HT-29 (cell line): ENCODE measurements at regions not wholly inside any gene's neighbourhood (a gene's known extent, or its start where the extent isn't known, plus 50 kb on each side); places are given as distances from the start of the nearest gene placed in this dataset.

Source experiments
- DNase-seq: peaks from one replicate; pipeline ENCODE4 v3.0.0-alpha.2; 2015; ENCODE audit warnings: low spot score

DNA sequence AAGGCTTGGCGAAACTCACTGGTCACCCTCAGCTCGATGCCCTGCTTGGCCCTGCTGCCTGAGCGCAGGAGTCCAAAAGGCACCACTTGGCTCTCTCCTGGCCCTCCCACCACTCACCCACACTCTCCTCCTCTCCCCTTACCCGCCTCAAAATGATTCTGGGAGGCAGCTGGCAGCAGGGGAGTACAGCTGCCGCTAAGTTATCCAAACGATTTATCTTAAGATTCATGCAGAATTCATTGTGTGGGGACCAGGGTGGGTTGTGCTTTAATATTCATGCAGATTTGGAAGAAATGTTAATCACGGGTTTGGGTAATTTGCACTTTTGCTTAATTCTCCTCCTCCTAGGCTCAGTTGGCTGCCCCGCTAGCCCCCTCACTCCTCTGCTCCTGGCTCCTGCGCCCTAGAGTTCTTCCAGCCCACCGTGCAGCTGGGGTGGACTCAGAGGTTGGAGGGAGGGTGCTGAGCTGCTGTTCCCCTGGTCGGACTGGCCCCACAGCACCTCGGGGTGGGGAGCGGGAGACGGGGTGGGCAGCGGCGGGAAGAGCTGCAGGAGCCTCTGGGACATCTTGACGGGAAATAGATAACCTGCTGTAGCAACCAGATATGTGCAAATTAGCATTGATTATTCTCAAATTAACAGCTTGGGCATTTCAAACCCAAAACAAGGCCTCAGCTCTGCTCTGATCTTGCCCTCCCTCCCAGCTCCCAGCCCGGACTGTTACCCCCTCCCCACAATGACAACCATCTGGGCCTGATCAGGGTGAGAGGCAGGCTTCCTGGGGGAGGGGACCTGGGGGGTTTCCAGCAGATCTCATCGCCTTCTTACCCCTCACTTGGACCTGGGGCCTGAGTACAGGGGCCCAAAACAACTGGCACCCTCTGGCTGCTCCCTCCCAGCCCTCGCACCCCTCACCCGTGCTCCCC is 122.6 kb upstream of the RPL38 start:
- DNase-seq: no peak

DNA sequence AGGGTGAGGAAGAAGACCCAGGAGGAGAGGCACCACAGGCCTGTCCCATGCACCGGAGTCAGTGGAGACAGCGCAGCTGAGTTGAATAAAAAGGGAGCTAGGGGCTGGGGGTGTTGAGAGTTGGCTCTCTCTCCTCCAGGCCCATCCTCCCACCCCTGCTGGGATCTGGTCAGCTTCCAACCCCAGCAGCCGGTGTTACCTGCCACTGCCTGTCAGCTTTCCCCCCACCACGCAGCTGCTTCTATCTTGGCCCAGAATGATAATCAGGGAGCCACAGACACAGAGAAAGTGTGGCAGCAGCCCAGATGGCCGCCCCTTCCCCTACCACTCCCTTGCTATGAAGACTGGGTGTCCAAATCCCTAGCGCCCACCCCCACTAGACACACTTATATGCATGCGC is 120.6 kb upstream of the RPL38 start:
- DNase-seq: no peak

DNA sequence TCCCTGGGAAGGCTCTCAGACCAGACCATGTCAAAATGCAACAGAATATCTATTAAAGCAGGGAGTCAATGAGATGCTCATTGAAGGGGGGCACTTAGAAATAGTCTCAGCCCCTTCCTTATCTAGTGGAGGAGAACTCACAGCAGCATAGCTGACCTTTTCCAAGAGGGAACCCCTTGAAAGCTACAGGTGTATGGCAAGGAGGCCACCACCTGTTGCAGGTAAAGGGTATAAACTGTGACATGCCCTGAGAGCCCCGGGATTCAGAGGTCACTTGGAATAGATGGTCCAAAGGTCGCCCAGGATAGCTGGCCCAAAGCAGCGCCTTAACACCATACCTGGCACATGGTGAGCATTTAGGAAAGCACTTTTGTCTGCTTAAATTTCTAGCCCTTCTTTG is 120.2 kb upstream of the RPL38 start:
- DNase-seq: no peak

GRCh38 chr17:74085434-74085833 is 118.0 kb upstream of the RPL38 start:
- DNase-seq: peak; percentile 12

- DNase-seq: no peak
Observed at GRCh38 chr17:74087002-74087585, 116.4 kb upstream of the RPL38 start.

DNA sequence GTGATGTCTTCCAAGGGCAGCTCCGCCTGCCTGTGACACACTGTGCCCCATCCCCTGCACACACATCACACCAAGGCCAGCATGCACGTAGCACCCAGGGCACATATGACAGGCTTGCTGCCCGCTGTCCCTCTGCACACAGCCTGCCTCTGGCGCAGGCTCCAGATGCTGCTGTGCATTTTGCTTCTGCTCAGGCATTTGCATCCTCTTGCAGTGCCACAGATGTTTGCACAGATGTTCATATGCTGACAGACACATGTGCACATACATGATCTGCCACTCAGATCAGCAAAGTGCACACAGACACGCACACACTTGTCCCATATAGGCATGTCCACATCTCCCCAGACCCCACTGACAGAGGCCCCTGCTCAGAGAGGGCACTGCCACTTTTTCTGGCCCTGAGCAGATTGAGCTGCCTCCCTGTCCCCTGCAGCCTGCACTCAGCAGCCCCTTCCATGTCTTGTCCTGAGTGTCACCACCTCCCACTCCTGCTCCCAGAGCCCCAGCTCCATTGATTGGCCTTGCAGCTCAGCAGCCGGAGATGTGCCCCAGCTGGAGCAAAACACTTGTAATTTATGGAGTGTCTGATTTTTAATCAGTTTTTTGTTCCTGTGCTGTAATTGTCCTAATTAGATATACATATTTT is 115.1 kb upstream of the RPL38 start:
- DNase-seq: no peak

DNA sequence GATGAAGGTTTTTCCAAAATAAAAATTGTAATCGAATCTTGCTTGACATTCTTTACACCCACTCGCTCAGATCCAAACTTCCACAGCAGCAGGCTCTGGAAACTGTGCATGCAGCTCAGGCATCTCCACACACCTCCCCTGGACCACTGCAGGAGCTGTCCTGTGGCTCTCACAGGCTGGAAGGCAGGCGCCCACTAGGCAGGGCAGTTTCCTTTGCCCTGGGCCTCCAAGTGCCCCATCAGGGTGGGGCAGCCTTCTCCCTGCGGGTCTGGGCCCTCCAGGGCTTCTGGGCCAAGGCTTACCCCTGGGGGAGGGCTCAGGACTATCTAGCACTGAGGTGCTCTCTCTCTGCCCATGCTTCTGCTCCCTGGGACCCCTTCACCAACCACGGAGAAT is 114.5 kb upstream of the RPL38 start:
- DNase-seq: no peak

GRCh38 chr17:74089380-74089779 is 114.1 kb upstream of the RPL38 start:
- no peak for DNase-seq

GRCh38 chr17:74089869-74090464 is 113.5 kb upstream of the RPL38 start:
- DNase-seq: peak; percentile 54

GRCh38 chr17:74094651-74095050 is 108.8 kb upstream of the RPL38 start:
- no peak for DNase-seq

- no peak for DNase-seq
Observed at GRCh38 chr17:74096456-74096855, 107.0 kb upstream of the RPL38 start.

GRCh38 chr17:74097450-74098135 is 105.9 kb upstream of the RPL38 start:
- no peak for DNase-seq

DNA sequence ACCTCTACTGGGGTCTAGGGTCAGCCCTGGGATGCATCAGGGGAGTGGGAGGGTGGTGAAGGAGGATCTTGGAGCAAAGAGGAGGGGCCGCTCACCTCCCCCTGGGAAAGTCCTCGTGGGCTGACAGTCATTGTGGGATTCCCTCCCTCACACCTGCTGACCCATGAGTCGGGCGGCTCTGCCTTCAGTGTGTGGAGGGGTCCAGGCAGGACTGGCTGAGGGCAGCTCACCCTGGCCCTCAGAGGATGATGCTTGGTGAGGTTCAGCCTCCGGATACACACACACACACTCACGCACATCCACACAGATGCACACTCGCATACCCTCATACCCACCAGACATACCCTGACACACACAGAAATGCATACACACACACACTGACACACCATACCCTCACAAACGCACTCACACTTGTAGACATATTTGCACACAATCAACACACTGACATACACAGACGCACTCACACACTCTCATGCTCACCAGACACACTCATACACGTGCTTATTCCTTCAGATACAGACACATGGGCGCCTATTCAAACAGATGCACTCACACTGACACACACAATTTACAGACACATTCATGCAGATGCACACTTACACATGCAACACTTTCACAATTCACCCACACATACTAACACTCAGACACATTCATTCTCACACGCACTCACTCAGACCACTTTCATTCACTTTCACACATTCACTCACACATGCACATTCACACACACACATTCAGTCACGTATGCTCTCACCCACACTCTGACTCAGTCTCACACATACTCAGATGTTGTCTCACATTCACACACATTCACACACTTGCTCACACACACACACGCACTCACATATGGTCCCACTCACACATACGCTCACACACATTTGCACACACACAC is 105.1 kb upstream of the RPL38 start:
- no peak for DNase-seq

DNA sequence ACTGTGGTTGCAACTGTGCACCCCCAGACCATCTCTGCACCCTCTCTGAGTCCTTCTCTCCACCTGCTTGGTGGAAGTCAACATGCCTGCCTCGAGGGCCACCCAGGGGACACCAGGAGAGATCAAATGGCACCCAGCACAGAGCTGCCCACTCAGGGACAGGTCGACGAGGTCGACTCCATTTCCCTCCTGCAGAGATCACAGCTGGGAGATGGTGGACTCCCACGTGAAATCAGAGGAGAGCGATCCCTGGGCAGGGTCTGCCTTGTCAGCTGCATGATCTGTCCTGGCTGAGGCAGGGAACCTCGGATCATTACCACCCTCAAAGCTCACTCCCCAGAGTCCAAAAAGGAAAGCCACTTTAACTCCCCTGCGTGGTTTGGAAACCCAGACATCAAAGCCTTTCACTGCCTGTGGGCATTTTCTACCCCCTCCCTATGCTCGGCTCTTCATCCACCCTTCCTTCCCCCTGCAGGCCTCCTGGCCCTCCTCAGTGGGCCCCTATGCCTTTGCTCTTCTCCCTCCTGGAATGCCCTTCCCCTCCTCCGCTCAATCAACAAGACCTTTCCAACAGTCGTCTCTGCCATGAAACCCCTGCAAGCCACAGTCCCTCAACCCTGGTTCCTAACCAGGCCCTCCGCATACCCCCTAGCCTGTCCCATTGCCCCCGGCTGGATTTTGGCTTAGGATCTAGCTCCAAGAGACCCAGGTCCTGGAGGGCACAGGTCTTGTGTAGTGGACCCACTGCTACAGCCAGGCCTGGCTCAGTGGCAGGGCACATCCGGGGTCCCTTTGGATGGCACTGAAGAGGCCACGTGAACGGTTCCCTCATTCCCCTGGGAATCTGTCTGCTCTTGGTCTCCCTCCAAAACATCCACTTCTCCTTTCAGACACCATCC is 103.8 kb upstream of the RPL38 start:
- DNase-seq: no peak

GRCh38 chr17:74104921-74105320 is 98.6 kb upstream of the RPL38 start:
- no peak for DNase-seq

- DNase-seq: no peak
Observed at GRCh38 chr17:74107107-74107506, 96.4 kb upstream of the RPL38 start.

DNA sequence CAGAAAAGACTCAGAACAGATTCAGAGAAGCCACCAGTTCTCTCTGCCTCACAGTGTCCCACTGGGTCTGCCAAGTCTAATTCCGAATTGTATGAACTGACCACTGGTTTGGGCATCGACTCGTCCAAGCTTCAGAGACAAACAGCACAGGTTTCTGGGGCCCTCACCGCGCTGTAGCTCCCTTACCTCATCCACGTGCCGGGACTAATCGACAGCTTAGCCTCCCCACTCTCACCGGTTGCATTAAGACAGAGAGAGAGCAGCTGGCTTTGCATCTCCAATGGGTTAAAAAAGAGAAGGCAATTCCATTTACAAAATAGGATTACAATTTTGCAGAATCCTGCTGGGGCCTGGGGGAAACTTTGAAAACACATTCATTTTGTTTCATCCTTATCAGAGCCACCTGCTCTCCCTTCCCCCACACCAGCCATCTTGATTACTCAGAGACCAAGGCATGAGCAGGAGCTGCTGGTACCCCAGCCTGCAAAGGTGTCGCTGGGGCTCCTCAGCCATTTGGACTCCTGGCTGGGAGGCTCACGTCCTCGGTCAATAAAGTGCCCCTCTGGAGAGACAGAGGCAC is 95.3 kb upstream of the RPL38 start:
- no peak for DNase-seq

DNA sequence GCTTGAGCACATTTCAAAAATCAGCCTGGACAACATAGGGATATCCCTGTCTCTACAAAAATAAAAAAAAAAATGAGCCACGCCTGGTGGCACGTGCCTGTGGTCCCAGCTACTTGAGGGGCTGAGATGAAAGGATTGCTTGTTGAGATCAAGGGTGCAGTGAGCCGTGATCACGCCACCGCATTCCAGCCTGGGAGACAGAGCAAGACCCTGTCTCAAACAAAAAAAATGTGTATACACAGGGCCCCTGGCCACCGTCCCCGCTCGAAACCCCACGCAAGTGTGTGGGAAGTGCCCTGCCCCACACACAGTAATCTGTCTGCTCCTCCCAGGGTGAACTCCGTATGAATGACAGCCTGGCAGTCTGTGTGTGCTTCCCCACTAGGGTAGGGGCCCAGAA is 93.0 kb upstream of the RPL38 start:
- no peak for DNase-seq

DNA sequence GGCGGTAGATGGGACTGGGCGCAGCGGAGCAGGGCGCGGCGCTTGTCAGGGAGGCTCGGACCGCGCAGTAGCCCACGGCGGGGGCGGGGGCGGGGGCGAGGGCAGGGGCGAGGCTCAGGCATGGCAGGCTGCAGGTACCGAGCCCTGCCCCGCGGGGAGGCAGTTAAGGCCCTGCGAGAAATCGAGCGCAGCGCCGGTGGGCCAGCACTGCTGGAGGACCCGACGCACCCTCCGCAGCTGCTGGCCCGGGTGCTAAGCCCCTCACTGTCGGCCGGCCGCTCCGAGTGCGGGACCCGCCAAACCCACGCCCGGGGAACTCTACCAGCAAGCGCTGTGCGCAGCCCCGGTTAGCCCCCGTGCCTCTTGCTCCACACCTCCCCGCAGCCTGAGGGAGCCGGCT is 90.2 kb upstream of the RPL38 start:
- DNase-seq: no peak
